GM21526 (cell line): ENCODE measurements at regions not wholly inside any gene's neighbourhood (a gene's known extent, or its start where the extent isn't known, plus 50 kb on each side); places are given as distances from the start of the nearest gene placed in this dataset.

Experiments
- ATAC-seq: cut with Tn5 transposase; IDR thresholded peaks from one replicate; pipeline ENCODE4 v1.9.1; 2021; ENCODE audit warnings: moderate library complexity; ENCODE audit not compliant: unreplicated experiment, low FRiP score

DNA sequence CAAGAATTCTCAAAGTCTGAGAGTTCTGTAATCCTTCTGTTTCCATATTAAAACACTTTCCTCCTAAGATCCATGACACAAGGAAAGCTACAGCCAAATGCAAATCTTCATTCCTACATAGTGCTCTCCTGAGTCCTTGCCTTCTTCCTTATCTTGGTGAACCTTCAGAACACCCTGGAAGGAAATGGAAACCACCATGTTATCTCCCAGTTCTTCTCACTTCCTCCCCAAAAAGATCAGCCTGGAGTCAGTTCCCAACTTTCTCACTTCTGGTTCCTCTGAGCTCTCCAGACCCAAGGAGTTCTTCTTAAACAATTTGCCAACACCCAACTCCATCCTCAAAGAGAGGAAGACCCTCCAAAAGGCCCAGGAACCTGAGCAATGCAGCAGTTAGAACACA lies 193.3 kb upstream of the CCN2 start:
- no peak for ATAC-seq

- ATAC-seq, result no peak
Observed at GRCh38 chr6:132143258-132143657, 192.1 kb upstream of the CCN2 start.

GRCh38 chr6:132142768-132143167 lies 191.6 kb upstream of the CCN2 start:
- ATAC-seq, result no peak

DNA sequence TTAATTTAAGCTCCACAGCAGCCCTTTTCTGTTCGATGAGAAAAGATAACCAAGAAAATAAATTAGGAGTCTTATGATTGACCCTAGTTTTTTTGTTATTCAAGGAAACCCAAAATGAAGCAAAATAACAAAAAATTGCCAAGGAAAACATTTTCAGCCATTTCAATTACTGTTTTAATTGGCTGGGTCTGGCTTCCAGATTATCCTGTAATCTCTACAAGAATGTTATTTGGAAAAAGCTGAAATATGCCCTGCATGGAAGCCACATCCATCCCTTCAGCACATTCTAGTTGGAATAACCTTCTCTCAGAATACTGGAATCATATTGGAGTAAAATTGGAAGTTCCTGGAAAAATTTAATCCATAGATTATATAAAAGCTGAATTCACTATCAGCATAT lies 191.1 kb upstream of the CCN2 start:
- ATAC-seq, result no peak

DNA sequence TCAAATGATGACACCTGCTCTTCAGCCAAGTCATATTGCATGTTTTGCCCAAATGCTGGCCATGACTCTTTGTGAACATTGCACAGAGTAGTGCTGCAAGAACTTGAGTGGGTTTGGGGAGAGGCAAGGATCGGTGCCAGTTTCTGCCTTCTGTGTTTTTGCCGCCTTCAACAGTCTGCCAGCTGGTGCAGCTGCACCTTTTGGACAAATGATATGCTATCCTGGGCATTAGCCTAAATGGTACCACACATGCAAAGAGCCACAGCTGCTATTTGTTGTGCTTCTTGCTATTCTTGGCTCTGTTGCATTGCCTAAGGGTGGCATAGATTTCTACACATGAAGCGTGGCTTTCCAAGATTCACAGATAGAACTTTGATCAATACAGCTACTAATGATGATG lies 189.0 kb upstream of the CCN2 start:
- no peak for ATAC-seq

DNA sequence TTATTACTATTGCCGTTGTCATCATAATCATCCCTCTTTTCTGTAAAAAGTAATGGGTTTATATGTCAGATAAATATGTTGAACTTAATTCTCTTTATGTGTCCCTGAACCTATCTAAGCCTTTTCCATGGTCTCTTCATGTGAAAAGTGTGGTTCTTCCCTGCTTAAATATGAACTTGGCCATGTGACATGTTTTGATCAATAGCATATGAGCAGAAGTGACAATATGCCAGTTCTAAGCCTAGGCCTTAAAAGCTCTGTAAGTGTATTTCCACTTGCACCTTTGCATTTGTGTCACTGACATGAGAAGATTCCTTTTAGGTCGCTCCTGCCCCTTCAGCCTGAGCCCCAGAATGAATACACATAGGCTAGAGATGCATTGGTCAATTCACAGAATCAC lies 188.4 kb upstream of the CCN2 start:
- no peak for ATAC-seq

GRCh38 chr6:132136981-132137380 lies 185.8 kb upstream of the CCN2 start:
- no peak for ATAC-seq

DNA sequence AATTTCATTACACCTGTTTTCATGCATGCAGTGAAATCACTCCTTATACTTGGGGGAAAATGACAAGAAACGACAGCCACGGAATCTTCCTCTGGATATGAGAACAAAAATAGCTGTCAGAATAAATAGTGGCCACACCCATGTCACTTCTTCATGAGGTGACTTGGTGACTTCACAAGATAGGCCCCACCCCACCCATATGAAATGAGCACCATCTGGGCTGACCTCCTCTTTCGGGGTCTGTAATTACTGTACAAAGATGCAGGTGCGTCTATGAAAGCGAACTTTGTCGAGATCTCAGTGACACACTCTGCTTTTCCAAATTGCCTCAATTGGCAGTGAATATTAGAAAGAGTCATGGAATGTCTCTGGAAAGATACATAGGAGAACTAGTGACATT lies 184.2 kb upstream of the CCN2 start:
- ATAC-seq, result no peak

GRCh38 chr6:132133736-132134445 lies 182.7 kb upstream of the CCN2 start:
- ATAC-seq, result no peak

DNA sequence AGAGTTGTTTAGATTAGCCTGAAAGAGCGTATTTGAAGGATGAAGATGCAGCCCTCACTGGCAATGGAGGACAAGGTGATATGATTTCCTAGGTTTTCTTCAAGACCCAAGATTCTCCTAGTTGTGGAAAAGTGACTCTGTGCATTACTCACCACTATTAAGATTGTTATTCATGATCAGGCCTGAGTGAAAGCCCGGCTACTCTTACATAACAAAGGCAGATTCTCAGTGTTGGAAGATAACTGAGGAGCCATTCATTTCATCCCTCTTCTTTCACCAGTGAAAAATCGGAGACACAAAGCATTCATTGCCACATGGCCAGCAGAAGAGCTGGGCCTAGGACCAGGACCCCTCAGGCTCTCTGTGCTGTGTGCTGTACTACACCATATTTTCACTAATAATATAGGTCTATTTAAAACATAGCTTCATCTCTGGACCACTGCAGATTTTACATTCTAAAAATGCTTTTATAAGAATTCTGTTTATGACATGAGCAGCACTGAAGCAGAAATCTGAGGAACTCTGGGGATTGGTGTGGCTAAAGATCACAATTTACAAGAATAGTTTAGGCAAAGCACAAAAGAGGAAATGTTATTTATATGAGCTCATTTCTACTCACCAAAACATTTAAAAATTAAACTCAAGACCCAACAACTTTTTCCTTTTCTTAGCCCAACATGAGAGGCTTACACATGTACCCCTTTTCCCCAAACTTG lies 181.9 kb upstream of the CCN2 start:
- ATAC-seq, result no peak

GRCh38 chr6:132132422-132132821 lies 181.2 kb upstream of the CCN2 start:
- no peak for ATAC-seq

DNA sequence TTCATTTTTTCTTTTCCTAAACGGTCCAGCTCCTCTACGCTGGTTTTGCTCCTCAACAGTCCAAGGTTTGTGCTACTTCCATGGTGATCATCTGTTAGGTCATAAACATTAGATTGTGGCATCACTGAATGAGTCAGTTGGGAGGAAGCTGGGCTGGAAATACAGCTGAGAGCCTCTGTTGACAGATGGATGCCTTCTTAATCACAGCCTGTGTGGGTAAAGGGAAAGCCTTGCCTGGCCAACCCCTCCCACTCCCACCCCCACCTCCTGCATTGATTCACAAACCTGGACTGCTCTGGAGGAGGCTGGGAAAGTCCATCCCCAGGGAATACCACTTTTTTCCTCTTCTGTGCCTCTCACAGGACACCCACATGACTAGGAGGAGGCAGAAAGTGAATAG lies 180.6 kb upstream of the CCN2 start:
- no peak for ATAC-seq

GRCh38 chr6:132131351-132131750 lies 180.2 kb upstream of the CCN2 start:
- ATAC-seq, result no peak

- ATAC-seq, result no peak
Observed at GRCh38 chr6:132130626-132131298, 179.6 kb upstream of the CCN2 start.

DNA sequence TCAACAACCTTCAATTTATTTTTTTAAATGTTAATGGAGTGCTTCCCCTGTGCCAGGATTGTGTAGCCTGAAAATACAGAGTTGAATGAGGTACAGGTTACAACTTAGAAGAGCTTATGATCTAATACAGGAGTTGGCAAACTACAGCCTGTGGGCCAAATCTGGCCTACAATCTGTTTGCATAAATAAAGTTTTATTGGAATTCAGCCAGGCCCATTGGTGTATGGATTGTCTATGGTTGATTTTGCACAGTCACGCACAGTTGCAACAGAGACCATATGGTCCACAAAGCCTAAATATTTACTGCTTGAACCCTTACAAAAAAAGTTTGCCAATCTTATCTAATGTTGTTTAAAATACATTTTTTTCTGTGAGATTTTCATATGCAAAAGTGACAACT lies 177.3 kb upstream of the CCN2 start:
- ATAC-seq, result no peak

DNA sequence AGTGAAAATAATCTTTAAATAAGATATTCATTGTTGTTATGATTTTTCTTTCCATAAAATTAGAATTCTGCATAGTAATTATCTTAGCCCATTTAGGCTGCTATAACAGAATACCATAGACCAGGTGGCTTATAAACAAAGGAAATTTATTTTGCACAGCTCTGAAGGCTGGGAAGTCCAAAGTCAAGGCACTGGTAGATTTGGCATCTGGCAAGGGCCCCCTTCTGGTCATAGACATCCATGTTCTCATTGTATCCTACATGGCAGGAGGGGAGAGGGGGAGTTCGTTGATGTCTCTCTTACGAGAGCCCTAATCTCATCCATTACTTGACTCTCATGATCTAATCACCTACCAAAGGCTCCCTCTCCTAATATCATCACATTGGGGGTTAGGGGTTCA lies 175.0 kb upstream of the CCN2 start:
- ATAC-seq, result no peak

GRCh38 chr6:132122871-132123270 lies 171.7 kb upstream of the CCN2 start:
- ATAC-seq, result no peak

- no peak for ATAC-seq
Observed at GRCh38 chr6:132122176-132122575, 171.0 kb upstream of the CCN2 start.

DNA sequence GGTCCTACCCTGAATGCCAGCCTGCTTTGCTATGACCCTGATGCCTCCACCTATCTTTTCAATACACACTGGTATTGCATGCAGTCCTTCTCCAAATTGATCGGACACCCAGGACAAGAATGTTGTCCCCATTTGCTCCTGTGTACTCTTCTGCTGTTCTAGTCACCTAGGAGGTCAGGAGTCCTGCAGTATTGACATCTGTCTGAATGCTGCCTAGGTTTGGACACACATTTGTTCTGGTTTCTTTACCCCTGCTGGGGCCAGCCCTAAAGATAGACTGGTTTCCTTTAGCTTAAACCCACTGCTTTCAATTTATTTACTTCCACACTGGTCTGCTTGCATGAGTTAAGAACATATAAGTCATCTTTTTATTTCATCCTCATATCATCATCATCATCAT lies 167.0 kb upstream of the CCN2 start:
- no peak for ATAC-seq

DNA sequence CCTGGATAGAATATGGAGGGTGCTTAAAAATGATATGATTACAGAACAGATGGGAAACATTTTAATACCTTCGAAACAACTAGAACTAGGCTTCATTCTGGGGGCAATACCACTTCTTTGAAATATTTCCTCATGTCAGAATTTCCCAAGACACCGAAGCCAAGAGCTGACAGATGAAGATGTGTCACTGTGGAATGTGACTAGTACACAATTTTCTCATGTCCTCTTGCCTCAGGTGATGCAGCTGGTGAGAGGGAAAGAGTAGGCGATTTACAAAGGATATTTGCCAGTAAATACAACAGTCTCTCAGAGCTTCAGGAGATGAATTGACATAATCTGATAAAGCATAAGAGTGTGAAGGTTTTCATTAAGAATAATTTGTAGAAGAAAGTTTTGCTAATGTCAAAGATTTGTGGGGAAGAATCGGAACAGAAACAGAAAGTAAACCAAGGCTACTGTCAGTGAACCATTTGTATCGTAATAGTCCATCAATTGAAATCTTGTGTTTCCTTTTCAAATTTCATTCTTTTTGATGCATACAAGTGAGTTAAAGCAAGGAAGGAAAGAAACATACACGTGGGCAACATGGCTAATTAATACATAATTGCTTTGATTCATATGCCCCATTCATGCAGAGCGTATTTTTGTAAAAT lies 164.7 kb upstream of the CCN2 start:
- ATAC-seq, result no peak

DNA sequence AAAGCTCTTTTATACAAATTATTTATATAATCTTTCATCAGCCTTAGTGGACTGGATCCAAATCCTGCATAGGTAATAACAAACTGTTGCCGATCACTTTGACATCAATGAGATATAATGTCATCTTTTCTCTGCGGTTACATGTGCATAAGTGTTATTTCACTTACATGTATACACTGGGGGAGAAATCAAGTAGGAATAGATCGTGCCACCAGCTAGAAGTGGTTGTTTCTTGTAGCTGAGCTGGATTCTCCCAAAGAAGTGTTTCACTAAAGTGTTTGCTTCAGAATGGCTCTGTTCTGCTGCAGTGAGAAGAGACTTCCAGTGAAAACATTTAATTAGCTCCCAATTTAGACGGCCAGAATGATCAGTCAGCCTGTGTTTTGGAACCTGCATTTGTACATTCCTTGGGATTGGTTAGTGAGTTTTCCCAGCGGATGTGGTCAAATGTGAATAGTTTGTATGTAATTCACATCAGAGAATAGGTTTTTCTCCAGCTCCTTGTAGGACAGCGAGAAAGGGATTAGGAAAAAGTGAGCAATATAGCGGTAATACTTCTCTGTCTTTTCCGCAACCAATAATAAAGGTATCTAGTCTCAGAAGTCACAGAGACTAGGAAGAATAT lies 163.1 kb upstream of the CCN2 start:
- ATAC-seq, result no peak
